ENCODE measurements at regions not wholly inside any gene's neighbourhood (a gene's known extent, or its start where the extent isn't known, plus 50 kb on each side); places are given as distances from the start of the nearest gene placed in this dataset.
"Not testable (repeated sequence)": the region's sequence is repeated elsewhere in the genome, so short reads cannot be mapped to it uniquely, and the experiment has no call there.

DNA sequence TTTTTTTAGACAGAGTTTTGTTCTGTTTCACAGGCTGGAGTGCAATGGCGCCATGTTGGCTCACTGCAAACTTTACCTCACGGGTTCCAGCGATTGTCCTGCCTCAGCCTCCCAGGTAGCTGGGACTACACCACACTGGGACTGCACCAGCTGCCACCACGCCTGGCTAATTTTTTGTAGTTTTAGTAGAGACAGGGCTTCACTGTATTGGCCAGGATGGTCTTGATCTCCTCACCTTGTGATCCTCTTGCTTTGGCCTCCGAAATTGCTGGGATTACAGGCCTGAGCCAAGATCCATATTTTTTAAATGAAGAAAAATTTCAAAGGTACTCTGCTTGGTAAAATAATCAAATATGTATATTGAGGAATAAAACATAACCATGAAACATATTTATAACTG, 195.8 kb upstream of the TPTE start:
- Mint-ChIP-seq H3K9me3 (peaks cover 51% of the 10 kb centered on the region), H3K36me3 (ENCODE audit: low read depth) (peaks cover 18% of the 10 kb centered on the region)
- H3K27me3 Mint-ChIP-seq (ENCODE audit: insufficient read depth); H3K27ac Mint-ChIP-seq; H3K4me3 Mint-ChIP-seq; H3K4me1 Mint-ChIP-seq (ENCODE audit: low read depth): not testable (repeated sequence)
- DNase-seq, result peak; percentile 88

DNA sequence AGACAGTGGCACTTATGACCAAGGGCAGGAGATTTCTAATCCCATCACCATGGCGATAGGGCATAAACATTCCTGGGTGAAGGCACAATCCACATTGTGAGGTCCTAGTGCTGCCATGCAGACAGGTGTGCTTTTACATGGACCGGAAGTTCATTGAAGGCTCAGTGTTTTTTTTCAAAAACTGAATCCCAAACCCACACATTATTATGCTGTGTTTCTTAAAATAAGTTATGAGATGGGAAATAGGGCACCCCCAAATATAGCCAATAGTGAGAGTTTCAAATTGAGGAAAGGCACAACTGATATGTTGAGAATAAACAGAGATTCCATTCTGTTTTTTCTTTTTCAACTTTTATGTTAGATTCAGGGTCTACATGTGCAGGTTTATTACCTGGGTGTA, 195.2 kb upstream of the TPTE start:
- H3K4me3 Mint-ChIP-seq; H3K27me3 Mint-ChIP-seq (ENCODE audit: insufficient read depth); DNase-seq; H3K4me1 Mint-ChIP-seq (ENCODE audit: low read depth); H3K27ac Mint-ChIP-seq: not testable (repeated sequence)
- Mint-ChIP-seq H3K9me3 (peaks cover 57% of the 10 kb centered on the region), H3K36me3 (ENCODE audit: low read depth) (peaks cover 22% of the 10 kb centered on the region)

GRCh38 chr21:10328646-10329045, 192.7 kb upstream of the TPTE start:
- Mint-ChIP-seq H3K36me3 (ENCODE audit: low read depth) (peaks cover 22% of the 10 kb centered on the region), H3K9me3 (peaks cover 74% of the 10 kb centered on the region)
- not testable (repeated sequence) for H3K4me1 Mint-ChIP-seq (ENCODE audit: low read depth); H3K27me3 Mint-ChIP-seq (ENCODE audit: insufficient read depth); DNase-seq; H3K4me3 Mint-ChIP-seq; H3K27ac Mint-ChIP-seq

DNA sequence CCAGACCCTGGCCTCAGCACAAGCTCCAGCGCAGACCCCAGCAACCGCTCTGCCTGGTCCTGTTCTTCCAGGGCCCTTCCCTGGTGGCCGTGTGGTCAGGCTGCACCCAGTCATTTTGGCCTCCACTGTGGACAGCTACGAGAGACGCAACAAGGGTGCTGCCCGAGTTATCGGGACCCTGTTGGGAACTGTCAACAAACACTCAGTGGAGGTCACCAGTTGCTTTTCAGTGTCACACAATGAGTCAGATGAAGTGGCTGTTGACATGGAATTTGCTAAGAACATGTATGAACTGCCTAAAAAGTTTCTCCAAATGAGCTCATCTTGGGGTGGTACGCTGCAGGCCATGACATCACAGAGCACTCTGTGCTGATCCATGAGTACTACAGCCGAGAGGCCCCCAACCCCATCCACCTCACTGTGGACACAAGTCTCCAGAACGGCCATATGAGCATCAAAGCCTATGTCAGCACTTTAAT, 190.7 kb upstream of the TPTE start:
- not testable (repeated sequence) for H3K27me3 Mint-ChIP-seq (ENCODE audit: insufficient read depth); H3K4me1 Mint-ChIP-seq (ENCODE audit: low read depth); H3K27ac Mint-ChIP-seq; DNase-seq; H3K4me3 Mint-ChIP-seq
- Mint-ChIP-seq H3K9me3 (peaks cover 72% of the 10 kb centered on the region), H3K36me3 (ENCODE audit: low read depth) (peaks cover 22% of the 10 kb centered on the region)

DNA sequence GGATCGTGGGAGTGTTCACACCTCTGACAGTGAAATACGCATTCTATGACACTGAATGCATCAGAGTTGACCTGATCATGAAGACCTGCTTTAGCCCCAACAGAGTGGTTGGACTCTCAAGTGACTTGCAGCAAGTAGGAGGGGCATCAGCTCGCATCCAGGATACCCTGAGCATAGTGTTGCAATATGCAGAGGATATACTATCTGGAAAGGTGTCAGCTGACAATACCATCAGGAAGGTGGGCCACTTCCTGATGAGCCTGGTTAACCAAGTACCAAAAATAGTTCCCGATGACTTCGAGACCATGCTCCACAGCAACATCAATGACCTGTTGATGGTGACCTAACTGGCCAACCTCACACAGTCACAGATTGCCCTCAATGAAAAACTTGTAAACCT, 190.2 kb upstream of the TPTE start:
- H3K9me3 Mint-ChIP-seq, result peaks cover 72% of the 10 kb centered on the region
- DNase-seq; H3K4me3 Mint-ChIP-seq; H3K27ac Mint-ChIP-seq; H3K4me1 Mint-ChIP-seq (ENCODE audit: low read depth); H3K27me3 Mint-ChIP-seq (ENCODE audit: insufficient read depth): not testable (repeated sequence)
- H3K36me3 Mint-ChIP-seq (ENCODE audit: low read depth), result peaks cover 22% of the 10 kb centered on the region

GRCh38 chr21:10332935-10333334, 188.4 kb upstream of the TPTE start:
- H3K4me3 Mint-ChIP-seq; H3K27ac Mint-ChIP-seq; H3K4me1 Mint-ChIP-seq (ENCODE audit: low read depth); H3K27me3 Mint-ChIP-seq (ENCODE audit: insufficient read depth); DNase-seq: not testable (repeated sequence)
- Mint-ChIP-seq H3K9me3 (peaks cover 69% of the 10 kb centered on the region), H3K36me3 (ENCODE audit: low read depth) (peaks cover 29% of the 10 kb centered on the region)

DNA sequence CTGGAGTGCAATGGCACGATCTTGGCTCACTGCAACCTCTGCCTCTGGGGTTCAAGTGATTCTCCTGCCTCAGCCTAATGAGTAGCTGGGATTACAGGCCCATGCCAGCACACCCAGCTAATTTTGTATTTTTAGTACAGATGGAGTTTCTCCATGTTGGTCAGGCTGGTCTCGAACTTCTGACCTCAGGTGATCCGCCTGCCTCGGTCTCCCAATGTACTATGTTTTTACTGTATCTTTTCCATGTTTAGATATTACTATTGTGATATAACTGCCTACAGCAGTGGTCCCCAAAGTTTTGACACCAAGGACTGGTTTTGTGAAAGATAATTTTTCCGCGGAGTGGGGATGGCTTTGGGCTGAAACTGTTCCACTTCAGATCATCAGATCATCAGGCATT, 187.0 kb upstream of the TPTE start:
- H3K4me1 Mint-ChIP-seq (ENCODE audit: low read depth); DNase-seq; H3K27ac Mint-ChIP-seq; H3K4me3 Mint-ChIP-seq; H3K27me3 Mint-ChIP-seq (ENCODE audit: insufficient read depth): not testable (repeated sequence)
- Mint-ChIP-seq H3K36me3 (ENCODE audit: low read depth) (peaks cover 22% of the 10 kb centered on the region), H3K9me3 (peaks cover 66% of the 10 kb centered on the region)

DNA sequence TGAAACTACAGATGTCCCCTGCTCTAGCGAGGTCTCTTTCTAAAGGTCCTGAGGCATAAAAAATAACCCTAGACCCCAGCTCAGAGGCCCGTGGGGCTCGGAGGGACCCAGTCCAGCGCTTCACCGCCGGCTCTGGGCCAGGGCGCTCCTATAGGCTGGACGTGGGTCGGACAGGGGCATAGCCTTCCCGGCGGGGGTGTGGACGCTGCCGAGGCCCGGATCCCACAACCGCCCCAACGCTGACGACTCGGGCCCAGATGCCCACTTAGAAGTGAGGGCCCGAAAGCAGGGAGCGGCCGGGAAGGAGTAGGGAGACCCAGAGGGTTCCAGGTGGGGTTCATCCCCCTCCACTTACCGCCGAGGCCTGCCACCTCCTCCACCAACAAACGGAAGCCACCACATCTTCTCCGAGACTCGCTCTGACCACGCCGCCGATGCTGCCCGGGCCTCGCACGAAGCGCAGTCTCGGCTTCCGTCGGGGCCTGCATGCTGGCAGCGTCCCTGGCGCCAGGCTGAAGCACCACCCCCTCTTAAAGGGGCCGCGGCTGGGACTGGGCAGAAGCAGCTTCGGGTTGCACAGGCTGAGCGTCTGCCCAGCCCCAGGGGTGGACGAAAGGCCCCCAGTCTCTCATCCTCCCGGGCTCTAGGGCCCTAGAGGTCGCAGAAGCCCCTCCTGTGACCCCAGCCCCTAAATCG, 179.0 kb upstream of the TPTE start:
- not testable (repeated sequence) for H3K27ac Mint-ChIP-seq; H3K27me3 Mint-ChIP-seq (ENCODE audit: insufficient read depth); H3K4me3 Mint-ChIP-seq; H3K36me3 Mint-ChIP-seq (ENCODE audit: low read depth); H3K4me1 Mint-ChIP-seq (ENCODE audit: low read depth); DNase-seq
- peaks cover 67% of the 10 kb centered on the region for H3K9me3 Mint-ChIP-seq

DNA sequence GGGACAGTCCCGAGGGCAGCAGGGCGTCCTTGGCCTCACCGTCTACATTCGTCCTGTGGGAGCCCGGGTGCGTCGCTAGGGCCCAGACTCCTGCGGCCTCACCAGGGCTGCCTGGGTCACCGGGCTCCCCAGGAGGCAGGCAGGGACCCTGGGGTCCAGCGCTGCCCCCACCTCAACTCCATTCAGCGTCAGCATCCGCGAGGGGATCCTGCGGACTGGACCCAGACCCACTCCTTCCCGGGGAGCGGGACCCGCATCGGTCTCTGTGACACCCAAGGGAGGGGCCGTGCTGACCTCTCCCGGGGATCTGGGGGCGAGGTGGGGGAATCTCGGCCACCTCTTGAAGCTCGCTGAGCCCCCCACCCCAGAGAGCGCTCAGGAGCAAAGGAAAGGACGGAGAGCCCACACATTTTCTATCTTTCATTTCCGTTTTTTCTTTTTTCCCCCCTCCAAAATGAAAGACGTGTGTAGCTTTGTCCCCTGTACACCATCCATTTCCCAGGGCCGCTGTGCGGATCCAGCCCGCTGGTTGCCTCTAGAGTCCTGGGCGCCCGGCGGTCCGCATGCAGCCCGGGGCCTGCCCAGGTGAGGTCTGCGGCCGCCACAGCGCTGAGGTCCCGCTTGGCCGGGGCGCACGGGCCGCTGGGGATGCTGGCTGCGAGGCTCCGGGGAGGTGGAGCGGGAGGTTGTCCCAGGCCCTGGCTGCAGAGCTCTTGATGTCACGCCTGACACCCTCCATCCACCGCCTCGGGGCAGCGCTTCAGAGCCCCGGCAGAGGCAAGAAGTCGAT, 178.0 kb upstream of the TPTE start:
- H3K9me3 Mint-ChIP-seq, result peaks cover 67% of the 10 kb centered on the region
- not testable (repeated sequence) for H3K4me3 Mint-ChIP-seq; H3K36me3 Mint-ChIP-seq (ENCODE audit: low read depth); H3K27ac Mint-ChIP-seq; H3K27me3 Mint-ChIP-seq (ENCODE audit: insufficient read depth); H3K4me1 Mint-ChIP-seq (ENCODE audit: low read depth); DNase-seq

GRCh38 chr21:10344266-10344665, 177.1 kb upstream of the TPTE start:
- H3K36me3 Mint-ChIP-seq (ENCODE audit: low read depth); DNase-seq; H3K4me3 Mint-ChIP-seq; H3K4me1 Mint-ChIP-seq (ENCODE audit: low read depth); H3K27ac Mint-ChIP-seq; H3K27me3 Mint-ChIP-seq (ENCODE audit: insufficient read depth): not testable (repeated sequence)
- H3K9me3 Mint-ChIP-seq, result peaks cover 66% of the 10 kb centered on the region

DNA sequence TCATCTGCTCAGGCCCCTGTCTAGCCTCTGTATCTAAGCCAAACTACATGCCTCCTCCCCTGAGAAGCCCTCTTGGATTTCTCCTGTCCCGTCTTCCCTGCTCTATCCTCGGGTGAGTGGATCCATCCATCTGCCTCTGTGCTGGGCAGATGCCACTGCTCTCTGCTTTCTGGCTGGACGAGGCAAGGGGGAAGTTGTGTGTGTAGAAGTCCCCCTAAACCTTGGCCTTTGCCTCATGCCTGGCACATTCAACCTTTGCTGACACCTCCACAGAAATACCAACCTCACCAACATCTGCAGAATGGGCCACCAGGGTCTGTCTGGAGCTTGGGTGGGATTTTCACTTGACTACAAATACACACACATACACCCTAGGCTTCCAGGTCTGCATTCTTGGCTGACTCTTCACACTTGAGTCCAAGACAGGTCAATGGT, 176.2 kb upstream of the TPTE start:
- peaks cover 58% of the 10 kb centered on the region for H3K9me3 Mint-ChIP-seq
- H3K27me3 Mint-ChIP-seq (ENCODE audit: insufficient read depth); H3K4me1 Mint-ChIP-seq (ENCODE audit: low read depth); DNase-seq; H3K4me3 Mint-ChIP-seq; H3K27ac Mint-ChIP-seq; H3K36me3 Mint-ChIP-seq (ENCODE audit: low read depth): not testable (repeated sequence)

GRCh38 chr21:10346249-10346648, 175.1 kb upstream of the TPTE start:
- H3K9me3 Mint-ChIP-seq, result peaks cover 58% of the 10 kb centered on the region
- not testable (repeated sequence) for H3K4me3 Mint-ChIP-seq; H3K27ac Mint-ChIP-seq; DNase-seq; H3K27me3 Mint-ChIP-seq (ENCODE audit: insufficient read depth); H3K36me3 Mint-ChIP-seq (ENCODE audit: low read depth); H3K4me1 Mint-ChIP-seq (ENCODE audit: low read depth)

- DNase-seq, H3K4me3 Mint-ChIP-seq, H3K27ac Mint-ChIP-seq: not testable (repeated sequence)
Observed at GRCh38 chr21:10346933-10347615, 174.3 kb upstream of the TPTE start.

DNA sequence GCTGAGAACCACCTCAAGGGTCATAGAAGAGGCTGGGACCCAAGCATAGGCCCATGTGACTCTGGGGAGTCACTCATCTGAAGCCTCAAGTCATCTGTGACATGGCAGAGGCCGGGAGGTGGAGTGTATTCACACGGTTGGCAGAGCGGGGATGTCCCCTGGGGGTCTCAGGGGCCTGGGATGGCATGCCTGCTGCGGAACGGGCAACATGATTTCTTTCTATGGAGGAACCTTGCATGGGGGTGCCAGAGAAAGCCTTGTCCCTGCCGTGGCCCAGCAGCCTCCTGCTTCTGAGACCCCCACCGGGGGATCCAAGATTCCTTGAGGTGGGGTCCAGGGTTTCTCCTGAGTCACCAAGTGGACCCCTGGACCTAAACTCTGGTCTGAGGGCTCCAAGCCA, 173.7 kb upstream of the TPTE start:
- not testable (repeated sequence) for H3K4me1 Mint-ChIP-seq (ENCODE audit: low read depth); DNase-seq; H3K4me3 Mint-ChIP-seq; H3K27me3 Mint-ChIP-seq (ENCODE audit: insufficient read depth); H3K36me3 Mint-ChIP-seq (ENCODE audit: low read depth); H3K27ac Mint-ChIP-seq
- H3K9me3 Mint-ChIP-seq, result peaks cover 64% of the 10 kb centered on the region

More at GRCh38 chr21:10346933-10347615, 174.3 kb upstream of the TPTE start:
- peaks cover 59% of the 10 kb centered on the region for H3K9me3 Mint-ChIP-seq
- not testable (repeated sequence) for H3K36me3 Mint-ChIP-seq (ENCODE audit: low read depth); H3K4me1 Mint-ChIP-seq (ENCODE audit: low read depth); H3K27me3 Mint-ChIP-seq (ENCODE audit: insufficient read depth)

Data from HFFc6 (cell line).